ENCODE measurements at regions not wholly inside any gene's neighbourhood (a gene's known extent, or its start where the extent isn't known, plus 50 kb on each side); places are given as distances from the start of the nearest gene placed in this dataset.
"Not testable (repeated sequence)": the region's sequence is repeated elsewhere in the genome, so short reads cannot be mapped to it uniquely, and the experiment has no call there.

DNA sequence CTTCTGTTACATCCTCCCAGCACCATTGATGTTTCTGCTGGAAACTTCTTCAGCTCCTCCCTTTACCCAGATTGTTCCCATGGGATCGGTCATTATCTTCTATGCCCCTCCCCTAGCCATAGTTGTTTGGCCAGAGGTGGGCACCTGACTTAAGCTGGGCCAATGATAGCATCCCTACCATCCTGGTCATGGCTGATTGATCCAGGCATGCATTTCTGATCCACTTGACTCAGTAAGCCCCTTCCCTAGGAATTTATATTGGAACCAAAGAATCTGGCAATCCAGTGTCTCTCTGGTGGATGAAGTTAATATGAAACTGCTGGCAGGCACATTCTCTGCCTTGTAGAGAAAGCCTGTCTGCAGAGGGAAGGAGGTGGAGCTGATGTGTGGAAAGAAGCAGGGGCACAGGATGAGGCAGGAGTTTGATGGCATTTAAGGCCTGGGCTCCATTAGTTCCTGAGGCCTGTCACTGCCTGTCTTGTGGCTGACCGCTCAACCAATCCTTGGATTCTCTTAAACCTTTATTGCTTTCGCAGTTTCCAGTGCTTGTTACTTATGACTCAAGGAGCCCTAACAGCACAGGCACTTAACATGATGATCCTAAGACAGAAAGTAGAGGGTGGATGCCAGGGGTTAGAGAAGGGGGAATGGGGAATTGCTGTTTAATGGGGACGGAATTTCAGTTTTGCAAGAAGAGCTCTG lies 152.4 kb downstream of the ABCC12 start:
- DNase-seq: no peak

GRCh38 chr16:48001324-48001895 lies 154.4 kb downstream of the ABCC12 start:
- DNase-seq: no peak

DNA sequence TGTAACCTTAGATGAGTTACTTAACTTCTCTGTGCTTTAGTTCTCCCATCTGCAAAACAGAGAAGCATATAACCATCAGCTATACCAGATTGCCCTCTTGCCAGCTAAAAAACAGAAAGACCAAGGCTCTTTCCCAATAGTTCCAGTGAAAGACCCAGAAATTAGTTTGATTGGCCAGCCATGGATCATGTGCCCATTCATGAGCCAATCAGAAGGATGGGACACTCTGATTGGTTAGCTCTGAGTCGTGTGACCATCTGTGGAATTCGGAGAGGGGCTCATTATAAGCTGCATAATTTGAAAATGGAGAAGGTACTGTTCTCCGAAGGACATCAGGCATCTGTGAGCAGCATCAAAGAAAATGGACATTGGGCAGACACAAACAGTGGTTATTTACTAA lies 155.2 kb downstream of the ABCC12 start:
- no peak for DNase-seq

DNA sequence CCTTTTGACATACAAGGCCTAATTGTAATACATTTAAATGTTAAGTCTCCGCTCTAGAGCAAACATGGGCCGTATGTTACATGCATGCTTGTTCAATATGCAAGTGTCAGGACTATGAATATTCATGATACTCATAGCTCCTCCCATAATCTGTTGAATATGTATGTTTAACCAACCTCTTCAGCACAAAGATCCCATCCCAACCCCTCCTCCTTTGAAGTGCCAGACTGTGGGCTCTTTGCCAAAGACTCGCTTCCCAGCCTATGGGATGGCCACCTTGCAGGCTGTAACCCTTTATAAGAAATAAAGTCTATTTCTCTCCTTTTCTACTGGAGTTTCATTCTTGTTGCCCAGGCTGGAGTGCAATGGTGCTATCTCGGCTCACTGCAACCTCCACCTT lies 156.2 kb downstream of the ABCC12 start:
- DNase-seq: no peak

GRCh38 chr16:47995354-47995753 lies 160.4 kb downstream of the ABCC12 start:
- DNase-seq: no peak

DNA sequence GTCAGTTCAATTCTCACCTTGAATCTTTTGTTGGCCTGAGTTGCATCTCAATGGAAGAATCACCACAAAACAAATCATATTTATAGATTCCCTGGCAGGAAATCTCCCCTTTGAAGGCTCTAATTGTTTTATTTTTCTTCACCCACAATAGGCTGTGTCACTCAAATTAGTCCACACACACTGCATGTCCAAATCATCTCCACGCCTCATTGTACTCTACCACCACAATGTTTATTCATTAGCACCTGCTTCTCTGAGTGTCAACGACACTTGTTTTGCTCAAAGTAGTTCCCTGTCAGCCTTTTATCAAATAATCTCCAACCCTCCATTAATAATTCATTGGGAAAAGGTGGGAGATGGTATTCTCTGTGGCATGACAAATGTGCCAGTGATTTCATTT lies 164.3 kb downstream of the ABCC12 start:
- no peak for DNase-seq

DNA sequence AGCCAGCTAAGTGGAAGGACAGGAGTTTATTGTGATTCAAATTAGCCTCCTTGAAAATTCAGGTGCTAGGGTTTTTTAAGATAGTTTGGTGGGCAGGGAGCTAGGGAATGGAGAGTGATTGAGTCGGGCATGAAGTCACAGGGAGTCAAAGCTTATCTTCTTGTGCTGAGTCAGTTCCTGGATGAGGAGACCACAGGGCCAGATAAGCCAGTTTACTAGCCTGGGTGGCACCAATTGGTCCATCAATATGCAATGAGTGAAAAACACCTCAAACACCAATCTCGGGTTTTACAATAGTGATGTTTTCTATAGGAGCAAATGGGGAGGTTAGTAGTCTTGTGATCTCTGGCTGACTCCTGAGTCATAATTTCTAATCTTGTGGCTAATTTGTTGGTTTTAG lies 165.1 kb downstream of the ABCC12 start:
- DNase-seq: no peak

- DNase-seq: no peak
Observed at GRCh38 chr16:47987136-47987535, 168.7 kb downstream of the ABCC12 start.

DNA sequence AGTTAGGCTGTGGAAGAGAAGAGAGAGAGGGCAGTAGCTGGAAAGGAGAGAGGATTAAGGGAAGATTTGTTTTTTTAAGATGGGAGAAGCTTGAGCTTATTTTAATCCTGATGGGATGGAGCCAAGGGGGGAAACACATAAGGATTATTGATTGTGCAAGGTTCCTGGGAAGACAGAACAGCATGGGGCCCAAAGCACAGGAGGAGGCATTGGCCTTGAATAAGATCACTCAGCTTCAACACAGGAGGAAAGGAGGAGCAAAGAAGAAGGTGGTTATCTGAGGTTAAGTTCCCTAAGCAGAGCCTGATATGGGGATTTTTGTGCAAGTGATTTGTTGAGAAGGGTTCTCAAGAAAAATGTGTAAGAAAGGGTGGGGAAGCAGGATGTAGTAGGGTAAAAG lies 169.8 kb downstream of the ABCC12 start:
- no peak for DNase-seq

DNA sequence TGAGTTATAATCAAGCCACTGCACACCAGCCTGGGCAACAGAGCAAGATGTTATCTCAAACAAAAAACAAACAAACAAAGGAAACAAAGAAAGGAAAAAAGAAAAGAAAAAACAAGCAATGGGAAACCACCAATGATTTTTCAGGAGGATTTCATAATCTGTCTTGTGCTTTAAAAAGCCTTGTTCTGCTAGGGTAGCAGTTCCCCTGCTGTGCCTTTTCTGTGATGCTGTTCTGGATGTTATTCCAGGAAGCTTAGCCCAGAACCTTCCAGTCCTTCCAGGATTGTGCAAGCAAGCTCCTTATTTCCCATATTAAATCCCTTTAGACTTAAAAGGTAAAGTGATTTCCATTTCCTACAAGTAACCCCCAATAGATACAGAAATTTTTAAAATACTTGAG lies 171.1 kb downstream of the ABCC12 start:
- DNase-seq: no peak

GRCh38 chr16:47983999-47984580 lies 171.7 kb downstream of the ABCC12 start:
- no peak for DNase-seq

DNA sequence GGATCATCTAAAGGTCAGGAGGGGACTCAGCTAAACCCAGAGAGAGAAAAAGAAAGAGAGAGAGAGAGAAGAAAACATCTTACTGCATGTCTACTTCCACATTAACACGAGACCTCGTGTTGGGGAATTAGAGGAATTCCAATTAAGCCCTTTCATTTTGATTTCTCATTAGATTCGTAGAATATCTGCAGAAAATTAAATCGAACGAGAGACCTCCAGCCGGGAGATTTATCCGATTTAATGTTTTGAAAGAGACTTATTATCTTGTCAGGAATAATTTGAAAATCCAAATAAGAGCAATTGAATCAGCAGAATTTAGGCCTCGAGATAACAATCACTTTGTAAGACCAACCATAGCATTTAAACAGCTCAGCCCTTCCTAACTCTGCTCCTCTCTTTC lies 175.6 kb downstream of the ABCC12 start:
- DNase-seq: no peak

DNA sequence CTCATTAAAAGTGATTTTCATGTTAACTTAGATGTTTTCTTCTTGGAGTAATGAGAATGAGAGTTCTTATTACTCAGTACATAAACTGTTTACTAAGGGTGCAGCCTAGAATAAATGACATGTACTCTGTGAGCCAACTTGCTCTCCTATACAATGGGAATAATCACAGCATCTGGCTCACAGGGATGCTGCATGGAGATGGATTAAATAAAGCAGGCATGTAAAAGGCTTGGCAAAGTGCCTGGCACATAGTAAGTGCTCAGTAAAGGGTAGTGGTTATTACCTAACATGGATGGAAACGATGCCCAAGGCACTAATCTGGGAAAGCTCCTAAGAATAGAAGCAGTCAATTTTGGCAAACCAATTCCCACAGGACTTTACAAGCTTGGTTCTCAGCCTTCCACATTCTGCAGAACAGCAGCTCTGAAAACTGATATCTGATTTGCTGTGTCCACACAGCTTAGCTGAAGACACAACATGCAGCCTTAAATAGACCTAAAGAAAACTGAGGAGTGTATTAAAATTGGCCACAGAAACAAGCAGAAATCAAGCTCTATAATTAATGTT lies 176.1 kb downstream of the ABCC12 start:
- no peak for DNase-seq

DNA sequence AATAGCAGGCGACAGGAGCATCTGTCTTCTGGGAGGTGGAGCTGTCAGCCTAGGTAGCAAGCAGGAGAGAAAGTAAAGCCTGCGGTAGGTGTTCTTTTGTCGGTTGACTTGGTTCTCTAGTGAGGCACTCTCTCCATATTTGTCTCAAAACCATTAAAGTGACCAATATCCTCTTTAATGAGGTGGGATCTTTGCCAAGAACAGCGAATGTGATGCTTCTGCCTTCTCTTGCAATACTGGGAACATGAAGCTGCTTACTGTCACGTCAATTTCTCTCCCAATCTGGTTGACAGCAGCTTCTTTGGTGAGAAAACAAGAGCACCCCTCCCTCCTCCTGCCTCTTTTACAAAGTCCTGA lies 176.7 kb downstream of the ABCC12 start:
- DNase-seq: no peak

DNA sequence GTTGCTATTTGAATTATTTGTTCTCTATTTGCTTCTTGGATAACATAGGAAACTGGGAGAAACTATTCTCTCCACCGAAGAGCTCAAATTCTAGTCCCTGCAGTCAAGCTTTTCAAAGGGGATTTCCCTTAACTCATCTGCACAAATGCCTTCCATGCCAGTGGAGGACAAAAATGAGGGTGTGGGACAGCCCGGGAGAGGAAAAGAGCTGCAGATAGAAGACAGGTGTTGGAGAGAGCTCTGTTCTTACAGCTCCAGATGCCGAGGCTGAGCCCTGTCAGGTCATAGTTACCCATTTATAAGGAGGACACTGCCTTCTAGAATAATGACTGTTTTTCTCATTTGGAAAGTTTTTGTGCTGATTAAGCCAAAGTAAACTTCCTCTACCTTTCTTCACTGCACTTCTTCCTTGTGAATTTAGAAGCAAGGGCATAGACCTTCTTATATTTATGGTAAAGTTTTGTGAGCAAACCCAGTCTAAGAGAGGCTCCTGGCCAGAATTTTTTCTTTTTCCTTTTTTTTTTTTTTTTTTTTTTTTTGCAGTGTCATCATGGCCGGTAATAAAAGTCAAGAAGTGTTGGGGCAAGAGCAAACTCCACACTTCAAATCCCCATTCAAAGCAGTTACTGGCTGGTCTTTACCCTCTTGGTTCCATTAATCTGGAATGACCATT lies 177.2 kb downstream of the ABCC12 start:
- no peak for DNase-seq

DNA sequence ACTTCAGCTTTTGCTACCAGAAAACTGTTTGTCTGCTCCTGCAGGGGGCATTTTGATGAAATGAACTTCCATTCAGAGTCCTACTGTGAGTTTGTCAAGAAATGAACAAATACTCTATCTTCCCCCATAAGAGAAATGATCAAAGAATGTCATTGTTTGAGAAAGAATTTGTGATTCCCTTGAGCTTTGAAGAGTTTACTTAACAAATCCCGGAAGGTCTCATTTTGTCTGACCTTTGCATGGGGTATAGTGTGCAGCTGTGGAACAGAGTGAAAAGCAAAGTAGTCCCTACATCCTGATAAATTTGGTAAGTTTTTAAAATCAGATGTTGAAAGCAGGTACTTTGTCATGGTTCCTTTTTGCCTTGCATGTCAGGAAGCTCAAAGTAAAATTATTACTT lies 178.0 kb downstream of the ABCC12 start:
- no peak for DNase-seq

GRCh38 chr16:47976636-47977210 lies 179.1 kb downstream of the ABCC12 start:
- no peak for DNase-seq

- DNase-seq: not testable (repeated sequence)
Observed at GRCh38 chr16:47974971-47975370, 180.8 kb downstream of the ABCC12 start.

DNA sequence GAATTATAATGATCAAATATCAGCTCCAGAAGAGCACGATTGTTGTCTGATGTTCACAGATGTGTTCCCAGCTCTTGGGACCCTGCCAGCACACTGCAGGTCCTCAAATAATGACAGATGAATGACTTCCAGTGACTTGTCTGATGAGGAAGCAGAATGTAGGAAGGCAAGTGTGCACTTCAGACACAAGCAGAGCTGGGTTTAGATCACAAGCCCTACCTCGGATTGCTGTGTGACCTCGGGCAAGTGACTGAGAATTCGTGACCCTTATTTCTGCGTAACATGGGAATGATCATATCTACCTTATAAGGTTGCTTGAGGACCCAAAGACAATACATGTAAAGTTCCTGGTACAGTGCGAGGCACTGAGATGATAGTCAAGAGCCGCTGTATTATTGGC lies 182.2 kb downstream of the ABCC12 start:
- DNase-seq: no peak

DNA sequence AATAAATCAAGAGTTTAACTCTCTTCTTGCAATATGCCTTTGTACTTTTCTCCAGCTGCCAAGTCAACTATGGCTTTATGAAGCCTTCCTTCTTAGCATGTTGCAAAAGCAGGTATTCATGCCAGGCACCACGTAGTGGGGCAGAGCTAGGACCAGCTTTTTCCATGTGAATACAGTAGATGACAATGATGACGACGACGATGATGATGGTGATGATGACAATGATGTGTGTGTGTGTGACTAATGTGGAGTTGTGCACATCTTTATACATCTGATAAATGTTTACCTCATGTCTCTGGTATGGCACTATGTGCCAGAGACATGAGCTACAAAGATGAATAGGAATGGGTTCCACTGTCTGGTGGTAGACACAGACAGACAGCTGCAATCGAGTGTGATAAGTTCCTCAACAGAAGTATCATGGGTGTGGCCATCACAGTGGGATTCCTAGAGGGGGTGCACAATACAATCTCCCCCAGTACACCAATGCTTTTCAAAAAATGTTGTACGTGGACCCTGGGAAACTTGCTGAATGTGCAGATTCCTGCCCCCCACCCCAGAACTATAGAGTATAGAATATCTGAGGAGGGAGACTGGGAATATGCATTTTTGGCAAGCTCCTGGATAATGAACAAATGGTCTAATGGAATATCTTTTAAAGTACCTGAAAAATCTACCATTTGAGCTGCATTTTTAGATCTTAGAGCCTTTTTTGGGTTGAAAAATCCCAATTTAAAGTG lies 183.4 kb downstream of the ABCC12 start:
- DNase-seq: no peak

- DNase-seq: no peak
Observed at GRCh38 chr16:47971225-47971624, 184.6 kb downstream of the ABCC12 start.

DNA sequence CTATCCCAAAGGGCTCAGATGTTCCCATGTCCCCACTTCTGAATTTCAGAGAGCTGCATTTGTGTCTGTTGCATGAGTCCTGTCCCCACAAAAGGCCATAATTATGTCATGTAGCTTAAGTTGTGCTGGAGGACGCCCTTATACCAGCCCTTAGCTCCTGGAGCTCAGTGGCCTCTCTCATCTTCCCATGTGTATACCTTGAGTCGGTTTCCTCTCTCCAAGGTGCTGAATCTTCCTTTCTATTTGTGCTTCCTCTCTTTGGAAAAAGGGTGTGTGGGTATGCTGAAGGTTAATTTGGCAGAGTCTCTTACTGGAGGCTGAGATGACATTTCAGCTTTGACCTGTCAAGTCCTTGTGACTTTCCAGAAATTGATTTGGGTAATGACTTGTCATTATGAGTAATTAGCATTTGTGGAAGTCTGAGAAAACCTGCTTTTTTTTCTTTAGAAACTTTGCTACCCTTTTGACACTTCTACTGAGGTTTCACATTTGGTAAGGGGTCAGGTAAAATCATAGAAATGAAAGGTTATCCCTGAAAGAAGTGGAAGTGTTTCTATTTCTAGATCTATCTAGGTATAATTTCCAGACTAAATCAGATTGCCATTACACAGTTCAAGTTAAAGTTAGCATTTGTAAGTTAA lies 185.4 kb downstream of the ABCC12 start:
- no peak for DNase-seq

All from activated CD4-positive, CD25-positive, alpha-beta regulatory T cell treated with anti-CD3 and anti-CD28 coated beads, Interleukin-2, amount 50 U/mL, for 72 hours (primary cell).